Activated naive CD4-positive, alpha-beta T cell treated with anti-CD3 and anti-CD28 coated beads, Interleukin-2, amount 10 ng/mL, durations not matched to agents 7 days and 5 days (primary cell): ENCODE measurements at regions not wholly inside any gene's neighbourhood (a gene's known extent, or its start where the extent isn't known, plus 50 kb on each side); places are given as distances from the start of the nearest gene placed in this dataset.
"Not testable (repeated sequence)": the region's sequence is repeated elsewhere in the genome, so short reads cannot be mapped to it uniquely, and the experiment has no call there.

Experiments used
- CTCF ChIA-PET: fragments of 350-600 bp; sonication (Branson Sonifier 250); formaldehyde crosslinking; loops from one replicate; lab custom pipeline; 2021; ENCODE audit warnings: antibody characterized with exemption; lab: Charles Lee
- DNase-seq: peaks from one replicate; pipeline ENCODE4 v3.0.0-alpha.2; 2020
- H3K27ac Mint-ChIP-seq: one replicate; pipeline ENCODE4 v1.8.0; 2021; ENCODE audit warnings: mild to moderate bottlenecking, moderate library complexity, mixed read lengths
- H3K27me3 Mint-ChIP-seq: one replicate; pipeline ENCODE4 v1.8.0; 2021; ENCODE audit warnings: mild to moderate bottlenecking, mixed read lengths
- H3K36me3 Mint-ChIP-seq: one replicate; pipeline ENCODE4 v1.8.0; 2021; ENCODE audit warnings: mixed read lengths
- H3K4me1 Mint-ChIP-seq: one replicate; pipeline ENCODE4 v1.8.0; 2021; ENCODE audit warnings: mixed read lengths
- H3K4me3 Mint-ChIP-seq: one replicate; pipeline ENCODE4 v1.8.0; 2021; ENCODE audit warnings: mild to moderate bottlenecking, moderate library complexity, mixed read lengths
- H3K9me3 Mint-ChIP-seq: one replicate; pipeline ENCODE4 v1.8.0; 2021; ENCODE audit warnings: mixed read lengths

GRCh38 chrY:7701676-7702075 is 790.1 kb upstream of the AMELY start:
- no peak for DNase-seq
- no peaks in the 10 kb centered on the region for H3K4me1 Mint-ChIP-seq
- H3K9me3 Mint-ChIP-seq, result no peaks in the 10 kb centered on the region
- no peak overlapping the region for H3K4me3 Mint-ChIP-seq
- H3K27me3 Mint-ChIP-seq, result no peaks in the 10 kb centered on the region
- H3K36me3 Mint-ChIP-seq, result no peaks in the 10 kb centered on the region
- H3K27ac Mint-ChIP-seq, result no peak overlapping the region
- CTCF ChIA-PET, result no interaction called here

DNA sequence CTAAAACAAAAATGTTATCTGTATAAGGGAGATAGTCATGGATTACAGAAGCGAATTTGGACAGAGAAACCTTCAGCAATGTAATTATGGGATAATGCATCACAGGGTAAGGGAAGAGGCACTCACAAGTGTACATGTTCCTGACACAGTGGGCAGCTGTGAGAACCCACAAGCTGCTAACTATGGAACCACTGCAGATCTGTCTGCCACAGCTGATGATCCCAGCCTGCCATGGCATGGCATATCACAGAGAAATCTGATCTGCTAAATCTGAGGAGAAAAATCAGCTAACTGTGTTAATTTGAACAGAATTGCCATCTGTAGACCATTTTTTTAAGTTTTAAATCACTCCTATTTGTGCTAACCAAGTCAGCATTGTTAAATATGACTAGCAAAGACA is 786.0 kb upstream of the AMELY start:
- no peaks in the 10 kb centered on the region for H3K27me3 Mint-ChIP-seq
- H3K27ac Mint-ChIP-seq, result no peak overlapping the region
- H3K36me3 Mint-ChIP-seq, result no peaks in the 10 kb centered on the region
- H3K4me3 Mint-ChIP-seq, result no peak overlapping the region
- no peaks in the 10 kb centered on the region for H3K4me1 Mint-ChIP-seq
- H3K9me3 Mint-ChIP-seq, result no peaks in the 10 kb centered on the region
- no peak for DNase-seq
- CTCF ChIA-PET, result no interaction called here

DNA sequence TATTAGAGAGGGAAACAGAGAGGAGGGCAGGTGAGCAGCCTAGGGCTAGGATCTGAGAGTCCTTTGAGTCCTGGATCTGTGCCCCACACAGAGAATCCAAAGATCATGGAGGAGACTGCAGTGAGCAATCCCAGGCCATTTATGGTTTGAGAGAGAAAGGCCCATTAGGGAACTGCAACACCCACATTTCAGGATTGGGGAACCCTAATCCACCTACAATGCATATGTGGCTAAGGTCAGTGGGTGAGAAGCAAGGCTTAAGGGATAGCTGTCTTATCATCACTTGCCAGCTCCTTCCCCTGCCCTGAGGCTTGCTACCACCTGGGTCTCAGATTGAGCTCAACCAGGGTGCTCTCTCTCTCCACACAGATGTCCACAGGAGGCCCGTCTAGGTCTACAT is 781.1 kb upstream of the AMELY start:
- no peaks in the 10 kb centered on the region for H3K36me3 Mint-ChIP-seq
- H3K9me3 Mint-ChIP-seq, result no peaks in the 10 kb centered on the region
- H3K4me3 Mint-ChIP-seq, result no peak overlapping the region
- no peaks in the 10 kb centered on the region for H3K4me1 Mint-ChIP-seq
- no peaks in the 10 kb centered on the region for H3K27me3 Mint-ChIP-seq
- no peak for DNase-seq
- no peak overlapping the region for H3K27ac Mint-ChIP-seq
- CTCF ChIA-PET, result no interaction called here

GRCh38 chrY:7687086-7687485 is 775.5 kb upstream of the AMELY start:
- no peak overlapping the region for H3K4me3 Mint-ChIP-seq
- no peaks in the 10 kb centered on the region for H3K9me3 Mint-ChIP-seq
- no peak overlapping the region for H3K27ac Mint-ChIP-seq
- no peaks in the 10 kb centered on the region for H3K36me3 Mint-ChIP-seq
- DNase-seq, result no peak
- no peaks in the 10 kb centered on the region for H3K4me1 Mint-ChIP-seq
- H3K27me3 Mint-ChIP-seq, result no peaks in the 10 kb centered on the region
- CTCF ChIA-PET, result no interaction called here

DNA sequence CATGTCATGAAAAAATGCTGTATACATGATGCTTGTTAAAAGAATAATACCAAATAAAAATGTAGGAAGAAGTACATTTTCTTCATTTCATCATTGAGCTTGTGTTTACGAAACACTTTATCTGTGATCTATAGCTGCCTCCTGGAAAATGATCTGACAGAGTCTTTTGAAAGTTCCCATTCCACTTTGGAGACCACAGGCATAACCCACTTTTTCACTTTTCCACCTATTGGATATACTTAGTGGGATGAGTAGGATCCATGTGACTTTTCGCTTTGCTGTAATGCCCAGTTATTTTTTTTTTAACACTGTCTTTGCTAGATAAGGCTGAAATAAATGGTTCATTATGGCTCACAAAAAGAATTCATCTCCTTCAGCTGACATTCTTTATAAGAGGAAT is 773.0 kb upstream of the AMELY start:
- no peaks in the 10 kb centered on the region for H3K4me1 Mint-ChIP-seq
- no peaks in the 10 kb centered on the region for H3K9me3 Mint-ChIP-seq
- no peak for DNase-seq
- H3K36me3 Mint-ChIP-seq, result no peaks in the 10 kb centered on the region
- CTCF ChIA-PET, result no interaction called here
- H3K27ac Mint-ChIP-seq, result no peak overlapping the region
- H3K4me3 Mint-ChIP-seq, result no peak overlapping the region
- no peaks in the 10 kb centered on the region for H3K27me3 Mint-ChIP-seq

- CTCF ChIA-PET, result no interaction called here
- Mint-ChIP-seq H3K4me1 (no peaks in the 10 kb centered on the region), H3K36me3 (no peaks in the 10 kb centered on the region), H3K4me3 (no peak overlapping the region), H3K27ac (no peak overlapping the region), H3K9me3 (no peaks in the 10 kb centered on the region), H3K27me3 (no peaks in the 10 kb centered on the region)
- DNase-seq, result no peak
These were observed 770.8 kb upstream of the AMELY start for GRCh38 chrY:7682386-7682785.

GRCh38 chrY:7681426-7681825 is 769.9 kb upstream of the AMELY start:
- CTCF ChIA-PET, result no interaction called here
- H3K27me3 Mint-ChIP-seq, result no peaks in the 10 kb centered on the region
- H3K4me3 Mint-ChIP-seq, result no peak overlapping the region
- no peak for DNase-seq
- H3K4me1 Mint-ChIP-seq, result no peaks in the 10 kb centered on the region
- H3K36me3 Mint-ChIP-seq, result no peaks in the 10 kb centered on the region
- no peak overlapping the region for H3K27ac Mint-ChIP-seq
- no peaks in the 10 kb centered on the region for H3K9me3 Mint-ChIP-seq

DNA sequence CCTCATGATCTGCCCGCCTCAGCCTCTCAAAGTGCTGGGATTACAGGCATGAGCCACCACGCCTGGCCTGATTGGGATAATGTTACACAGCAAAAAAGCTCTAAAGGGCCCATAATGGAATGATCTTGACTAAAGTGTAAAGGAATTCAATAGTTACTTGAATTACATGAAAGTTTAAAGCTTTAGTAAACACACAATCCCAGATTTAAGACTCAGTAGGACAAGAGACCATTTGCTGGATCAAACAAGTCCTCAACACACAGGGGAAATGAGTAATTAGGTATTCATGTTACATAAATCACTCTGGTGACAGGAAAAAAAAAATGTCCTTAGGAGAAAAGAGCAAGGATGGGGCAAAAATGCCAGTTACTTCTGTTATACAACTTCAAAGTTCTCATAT is 762.9 kb upstream of the AMELY start:
- no peak overlapping the region for H3K4me3 Mint-ChIP-seq
- DNase-seq, result no peak
- no peaks in the 10 kb centered on the region for H3K9me3 Mint-ChIP-seq
- CTCF ChIA-PET, result no interaction called here
- no peak overlapping the region for H3K27ac Mint-ChIP-seq
- H3K4me1 Mint-ChIP-seq, result no peaks in the 10 kb centered on the region
- no peaks in the 10 kb centered on the region for H3K36me3 Mint-ChIP-seq
- no peaks in the 10 kb centered on the region for H3K27me3 Mint-ChIP-seq

GRCh38 chrY:7672796-7673195 is 761.2 kb upstream of the AMELY start:
- CTCF ChIA-PET, result no interaction called here
- no peak for DNase-seq
- H3K4me3 Mint-ChIP-seq, result no peak overlapping the region
- no peaks in the 10 kb centered on the region for H3K36me3 Mint-ChIP-seq
- no peaks in the 10 kb centered on the region for H3K4me1 Mint-ChIP-seq
- H3K9me3 Mint-ChIP-seq, result no peaks in the 10 kb centered on the region
- H3K27me3 Mint-ChIP-seq, result no peaks in the 10 kb centered on the region
- H3K27ac Mint-ChIP-seq, result no peak overlapping the region

- H3K36me3 Mint-ChIP-seq, result no peaks in the 10 kb centered on the region
- DNase-seq, result no peak
- no peaks in the 10 kb centered on the region for H3K4me1 Mint-ChIP-seq
- H3K9me3 Mint-ChIP-seq, result no peaks in the 10 kb centered on the region
- H3K27me3 Mint-ChIP-seq, result peaks cover 4% of the 10 kb centered on the region
- no peak overlapping the region for H3K27ac Mint-ChIP-seq
- CTCF ChIA-PET, result no interaction called here
- no peak overlapping the region for H3K4me3 Mint-ChIP-seq
These were observed 751.7 kb upstream of the AMELY start for GRCh38 chrY:7663261-7663660.

- Mint-ChIP-seq H3K4me3 (no peak overlapping the region), H3K36me3 (no peaks in the 10 kb centered on the region), H3K9me3 (no peaks in the 10 kb centered on the region), H3K27me3 (peaks cover 4% of the 10 kb centered on the region), H3K4me1 (no peaks in the 10 kb centered on the region), H3K27ac (no peak overlapping the region)
- CTCF ChIA-PET, result no interaction called here
- no peak for DNase-seq
These were observed 747.5 kb upstream of the AMELY start for GRCh38 chrY:7659047-7659446.

- CTCF ChIA-PET, result no interaction called here
- Mint-ChIP-seq H3K4me3 (no peak overlapping the region), H3K9me3 (no peaks in the 10 kb centered on the region), H3K27ac (no peak overlapping the region), H3K4me1 (no peaks in the 10 kb centered on the region), H3K36me3 (no peaks in the 10 kb centered on the region), H3K27me3 (no peaks in the 10 kb centered on the region)
- DNase-seq, result no peak
These were observed 745.0 kb upstream of the AMELY start for GRCh38 chrY:7656596-7656995.

DNA sequence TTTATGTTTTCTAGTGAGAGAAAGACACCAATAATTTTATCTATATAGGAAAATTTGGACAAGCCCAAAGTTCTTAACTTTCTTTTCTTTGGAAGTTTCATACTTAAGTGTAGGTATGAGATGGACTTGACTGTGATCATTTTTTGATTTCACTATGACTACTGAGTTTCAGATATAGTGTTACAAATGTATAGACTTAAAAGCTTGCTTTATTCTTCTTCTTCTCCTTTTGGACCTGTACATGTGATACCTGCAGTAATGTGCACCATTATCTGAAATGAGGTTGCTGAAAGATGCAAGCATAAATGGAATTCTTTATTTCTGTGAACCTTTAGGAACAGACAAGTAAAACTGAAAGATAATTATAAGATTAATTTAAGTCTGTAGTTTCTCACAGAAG is 743.4 kb upstream of the AMELY start:
- Mint-ChIP-seq H3K36me3 (no peaks in the 10 kb centered on the region), H3K4me3 (no peak overlapping the region), H3K4me1 (no peaks in the 10 kb centered on the region), H3K27ac (no peak overlapping the region), H3K9me3 (no peaks in the 10 kb centered on the region), H3K27me3 (no peaks in the 10 kb centered on the region)
- CTCF ChIA-PET, result no interaction called here
- DNase-seq, result no peak

GRCh38 chrY:7649866-7650265 is 738.3 kb upstream of the AMELY start:
- CTCF ChIA-PET, H3K4me1 Mint-ChIP-seq, H3K4me3 Mint-ChIP-seq, DNase-seq, H3K27ac Mint-ChIP-seq, H3K9me3 Mint-ChIP-seq, H3K36me3 Mint-ChIP-seq, H3K27me3 Mint-ChIP-seq: not testable (repeated sequence)
